ENCODE measurements at regions not wholly inside any gene's neighbourhood (a gene's known extent, or its start where the extent isn't known, plus 50 kb on each side); places are given as distances from the start of the nearest gene placed in this dataset.

DNA sequence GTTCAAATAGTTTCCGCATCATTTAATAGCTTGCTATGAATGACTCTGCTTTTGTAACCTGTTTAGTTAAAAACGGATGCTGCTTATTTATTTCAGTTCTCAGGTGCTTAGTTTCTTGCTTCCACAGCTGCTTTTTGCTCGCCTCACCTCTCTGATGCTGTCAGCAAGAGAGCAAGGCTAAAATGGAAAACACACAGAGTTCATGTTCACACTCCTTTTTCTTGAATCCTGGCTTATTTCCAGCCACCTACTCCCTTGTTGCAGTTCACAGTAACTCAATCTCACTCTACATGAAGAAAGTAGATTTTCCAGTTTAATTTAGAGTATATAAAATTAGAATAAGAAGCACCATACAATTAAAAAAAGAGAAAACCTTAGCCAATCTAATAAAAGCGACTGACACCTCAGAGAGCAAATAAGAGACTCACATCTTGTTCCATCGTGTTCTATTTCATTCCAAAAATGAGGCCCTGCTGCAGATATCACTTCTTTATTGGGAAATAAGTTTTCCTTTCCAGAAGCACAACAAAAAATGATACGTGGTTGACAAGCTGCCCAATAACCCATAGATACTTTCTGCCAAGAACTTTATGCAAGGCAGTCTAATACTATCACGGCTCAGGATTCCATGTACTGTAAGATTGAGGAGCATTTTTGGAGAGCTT lies 326.1 kb upstream of the SLITRK1 start:
- TF ChIP-seq, protein P1, sequence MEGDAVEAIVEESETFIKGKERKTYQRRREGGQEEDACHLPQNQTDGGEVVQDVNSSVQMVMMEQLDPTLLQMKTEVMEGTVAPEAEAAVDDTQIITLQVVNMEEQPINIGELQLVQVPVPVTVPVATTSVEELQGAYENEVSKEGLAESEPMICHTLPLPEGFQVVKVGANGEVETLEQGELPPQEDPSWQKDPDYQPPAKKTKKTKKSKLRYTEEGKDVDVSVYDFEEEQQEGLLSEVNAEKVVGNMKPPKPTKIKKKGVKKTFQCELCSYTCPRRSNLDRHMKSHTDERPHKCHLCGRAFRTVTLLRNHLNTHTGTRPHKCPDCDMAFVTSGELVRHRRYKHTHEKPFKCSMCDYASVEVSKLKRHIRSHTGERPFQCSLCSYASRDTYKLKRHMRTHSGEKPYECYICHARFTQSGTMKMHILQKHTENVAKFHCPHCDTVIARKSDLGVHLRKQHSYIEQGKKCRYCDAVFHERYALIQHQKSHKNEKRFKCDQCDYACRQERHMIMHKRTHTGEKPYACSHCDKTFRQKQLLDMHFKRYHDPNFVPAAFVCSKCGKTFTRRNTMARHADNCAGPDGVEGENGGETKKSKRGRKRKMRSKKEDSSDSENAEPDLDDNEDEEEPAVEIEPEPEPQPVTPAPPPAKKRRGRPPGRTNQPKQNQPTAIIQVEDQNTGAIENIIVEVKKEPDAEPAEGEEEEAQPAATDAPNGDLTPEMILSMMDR (conservative IDR thresholded peaks at IDR 0.05; ENCODE audit: low read depth, low read length): no peak
- no peak for TF ChIP-seq EZH2 (IDR thresholded peaks at IDR 0.05; ENCODE audit: low read length, unreplicated experiment)
- no peak for TF ChIP-seq EZH2phosphoT487 (IDR thresholded peaks at IDR 0.05; ENCODE audit: borderline replicate concordance, low read length)
